ENCODE measurements at regions not wholly inside any gene's neighbourhood (a gene's known extent, or its start where the extent isn't known, plus 50 kb on each side); places are given as distances from the start of the nearest gene placed in this dataset.

DNA sequence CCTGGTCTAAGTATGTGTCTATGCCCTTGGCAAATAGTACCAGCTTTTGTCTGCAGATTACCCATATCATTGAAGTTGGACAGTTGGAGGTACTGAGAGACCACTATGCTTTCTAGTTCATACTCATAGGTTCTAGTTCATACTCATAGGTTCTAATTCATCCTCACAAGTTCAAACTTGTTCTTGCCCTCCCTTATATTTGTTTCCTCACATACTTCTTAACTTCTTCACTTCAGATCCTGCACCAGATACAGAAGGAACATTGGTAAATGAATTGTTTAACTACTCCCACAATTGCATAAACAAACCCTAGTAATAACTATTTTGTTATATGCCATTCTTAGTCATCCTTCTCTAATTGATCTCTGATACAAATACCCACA, 172.2 kb downstream of the SLITRK1 start (continued):
- TF ChIP-seq, protein P1, sequence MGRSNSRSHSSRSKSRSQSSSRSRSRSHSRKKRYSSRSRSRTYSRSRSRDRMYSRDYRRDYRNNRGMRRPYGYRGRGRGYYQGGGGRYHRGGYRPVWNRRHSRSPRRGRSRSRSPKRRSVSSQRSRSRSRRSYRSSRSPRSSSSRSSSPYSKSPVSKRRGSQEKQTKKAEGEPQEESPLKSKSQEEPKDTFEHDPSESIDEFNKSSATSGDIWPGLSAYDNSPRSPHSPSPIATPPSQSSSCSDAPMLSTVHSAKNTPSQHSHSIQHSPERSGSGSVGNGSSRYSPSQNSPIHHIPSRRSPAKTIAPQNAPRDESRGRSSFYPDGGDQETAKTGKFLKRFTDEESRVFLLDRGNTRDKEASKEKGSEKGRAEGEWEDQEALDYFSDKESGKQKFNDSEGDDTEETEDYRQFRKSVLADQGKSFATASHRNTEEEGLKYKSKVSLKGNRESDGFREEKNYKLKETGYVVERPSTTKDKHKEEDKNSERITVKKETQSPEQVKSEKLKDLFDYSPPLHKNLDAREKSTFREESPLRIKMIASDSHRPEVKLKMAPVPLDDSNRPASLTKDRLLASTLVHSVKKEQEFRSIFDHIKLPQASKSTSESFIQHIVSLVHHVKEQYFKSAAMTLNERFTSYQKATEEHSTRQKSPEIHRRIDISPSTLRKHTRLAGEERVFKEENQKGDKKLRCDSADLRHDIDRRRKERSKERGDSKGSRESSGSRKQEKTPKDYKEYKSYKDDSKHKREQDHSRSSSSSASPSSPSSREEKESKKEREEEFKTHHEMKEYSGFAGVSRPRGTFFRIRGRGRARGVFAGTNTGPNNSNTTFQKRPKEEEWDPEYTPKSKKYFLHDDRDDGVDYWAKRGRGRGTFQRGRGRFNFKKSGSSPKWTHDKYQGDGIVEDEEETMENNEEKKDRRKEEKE (IDR thresholded peaks at IDR 0.05) = no peak
- TF ChIP-seq BACH1 (IDR thresholded peaks at IDR 0.05; ENCODE audit: borderline replicate concordance) (no peak), RCOR1 (conservative IDR thresholded peaks at IDR 0.05; ENCODE audit: low read depth, low read length) (no peak)

DNA sequence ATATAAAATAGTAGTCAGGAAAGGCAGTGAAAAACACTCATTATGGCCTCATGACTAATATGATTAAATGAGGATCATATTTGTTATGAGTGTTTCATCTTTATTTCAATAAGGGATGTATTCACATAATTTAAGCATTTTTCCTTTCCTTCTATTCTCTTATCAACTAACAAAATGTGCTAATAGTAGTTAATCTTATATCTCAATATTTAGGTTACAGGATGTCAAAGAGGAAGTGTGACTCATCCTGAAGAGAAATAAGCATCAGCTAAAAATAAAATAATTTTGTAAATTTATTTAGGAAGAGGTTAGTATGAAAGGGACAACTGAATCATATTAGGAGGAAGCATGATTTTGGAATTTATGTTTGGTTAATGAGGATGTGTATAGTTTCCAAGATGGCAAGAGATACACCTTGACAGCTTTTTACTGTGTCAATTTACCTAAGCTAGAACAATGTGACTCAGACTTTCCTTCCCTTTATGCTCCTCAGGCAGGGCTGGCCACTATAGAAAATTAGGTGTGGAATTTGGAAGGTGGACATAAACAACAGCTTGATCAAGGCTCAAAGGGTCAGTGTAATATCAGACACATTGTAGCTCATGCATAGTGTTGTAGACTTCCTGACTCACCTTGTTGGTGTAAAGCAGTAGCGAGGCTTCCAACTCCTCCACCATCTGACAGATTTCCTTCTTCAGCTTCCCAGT, 172.7 kb downstream of the SLITRK1 start:
- no peak overlapping the region for H3K9ac ChIP-seq (ENCODE audit: control insufficient read depth, insufficient read depth, low read length)
- ChIA-PET POLR2A (no interaction called here), RAD21 (ENCODE audit: unreplicated experiment) (no interaction called here), CTCF (interaction anchor here (1.5 kb wide), 1 partner anchor 27 kb away, joined by 3 read pairs; no protein-coding TSS in a partner anchor), SMC1A (ENCODE audit: uncharacterized antibody, unreplicated experiment) (interaction anchor here (0.9 kb wide), 1 partner anchor 49 kb away, joined by 3 read pairs; no protein-coding TSS in a partner anchor)
- no peak overlapping the region for H2AFZ ChIP-seq (ENCODE audit: control insufficient read depth, low read depth, low read length)
- no peaks in the 10 kb centered on the region for H3K9me3 ChIP-seq (replicated peaks; ENCODE audit: control insufficient read depth, insufficient read depth, low read length)
- no peak overlapping the region for H3K4me2 ChIP-seq (ENCODE audit: control insufficient read depth, insufficient read depth)
- intact Hi-C loops (cut with micrococcal nuclease; ENCODE audit: unreplicated experiment) = no loop called here
- H3K27me3 ChIP-seq (replicated peaks in 1 of 2; ENCODE audit: control insufficient read depth in 2 of 2, insufficient read depth in 2 of 2, low read length in 1 of 2) = no peaks in the 10 kb centered on the region
- WGBS (ENCODE audit: insufficient coverage, insufficient replicate concordance, low lambda C conversion rate, missing lambda C conversion rate) = 36% methylated on average over 1 of the region's 1 CpG
- in situ Hi-C loops (cut with MboI) = no loop called here
- H4K20me1 ChIP-seq (ENCODE audit: control insufficient read depth, insufficient read depth) = no peaks in the 10 kb centered on the region
- no peak overlapping the region for H3K4me3 ChIP-seq
- no peak for ATAC-seq
- no TSS peak for BruUV-seq (replicated peaks)
- DNase-seq (ENCODE audit: low read depth, low spot score) = no peak
- H3K27ac ChIP-seq (ENCODE audit: control insufficient read depth, insufficient read depth) = no peak overlapping the region
- H3K36me3 ChIP-seq (ENCODE audit: control insufficient read depth in 2 of 2, insufficient read depth in 2 of 2, low read length in 1 of 2) = no peaks in the 10 kb centered on the region
- no peak for FAIRE-seq
- no peaks in the 10 kb centered on the region for H3K4me1 ChIP-seq (ENCODE audit: control insufficient read depth, insufficient read depth, low read length)
- H3K79me2 ChIP-seq (ENCODE audit: control insufficient read depth, insufficient read depth, low read length) = no peaks in the 10 kb centered on the region
- TF ChIP-seq CREM (IDR thresholded peaks at IDR 0.05; ENCODE audit: low read depth) = no peak
- no peak for TF ChIP-seq RB1 (IDR thresholded peaks at IDR 0.05; ENCODE audit: borderline replicate concordance)
- TF ChIP-seq, protein P2, sequence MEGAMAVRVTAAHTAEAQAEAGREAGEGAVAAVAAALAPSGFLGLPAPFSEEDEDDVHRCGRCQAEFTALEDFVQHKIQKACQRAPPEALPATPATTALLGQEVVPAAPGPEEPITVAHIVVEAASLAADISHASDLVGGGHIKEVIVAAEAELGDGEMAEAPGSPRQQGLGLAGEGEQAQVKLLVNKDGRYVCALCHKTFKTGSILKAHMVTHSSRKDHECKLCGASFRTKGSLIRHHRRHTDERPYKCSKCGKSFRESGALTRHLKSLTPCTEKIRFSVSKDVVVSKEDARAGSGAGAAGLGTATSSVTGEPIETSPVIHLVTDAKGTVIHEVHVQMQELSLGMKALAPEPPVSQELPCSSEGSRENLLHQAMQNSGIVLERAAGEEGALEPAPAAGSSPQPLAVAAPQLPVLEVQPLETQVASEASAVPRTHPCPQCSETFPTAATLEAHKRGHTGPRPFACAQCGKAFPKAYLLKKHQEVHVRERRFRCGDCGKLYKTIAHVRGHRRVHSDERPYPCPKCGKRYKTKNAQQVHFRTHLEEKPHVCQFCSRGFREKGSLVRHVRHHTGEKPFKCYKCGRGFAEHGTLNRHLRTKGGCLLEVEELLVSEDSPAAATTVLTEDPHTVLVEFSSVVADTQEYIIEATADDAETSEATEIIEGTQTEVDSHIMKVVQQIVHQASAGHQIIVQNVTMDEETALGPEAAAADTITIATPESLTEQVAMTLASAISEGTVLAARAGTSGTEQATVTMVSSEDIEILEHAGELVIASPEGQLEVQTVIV (IDR thresholded peaks at IDR 0.05; ENCODE audit: borderline replicate concordance, partially characterized antibody) = no peak
- no peak for TF ChIP-seq ZNF24 (IDR thresholded peaks at IDR 0.05)
- no peak for TF ChIP-seq EP300 (IDR thresholded peaks at IDR 0.05; ENCODE audit: borderline replicate concordance in 1 of 2, control insufficient read depth in 1 of 2, low read depth in 2 of 2, low read length in 2 of 2)
- TF ChIP-seq NFXL1 (IDR thresholded peaks at IDR 0.05; ENCODE audit: borderline replicate concordance) = no peak
- TF ChIP-seq CHD1 (IDR thresholded peaks at IDR 0.05; ENCODE audit: low read depth, low read length) = no peak
- TF ChIP-seq, protein P3, sequence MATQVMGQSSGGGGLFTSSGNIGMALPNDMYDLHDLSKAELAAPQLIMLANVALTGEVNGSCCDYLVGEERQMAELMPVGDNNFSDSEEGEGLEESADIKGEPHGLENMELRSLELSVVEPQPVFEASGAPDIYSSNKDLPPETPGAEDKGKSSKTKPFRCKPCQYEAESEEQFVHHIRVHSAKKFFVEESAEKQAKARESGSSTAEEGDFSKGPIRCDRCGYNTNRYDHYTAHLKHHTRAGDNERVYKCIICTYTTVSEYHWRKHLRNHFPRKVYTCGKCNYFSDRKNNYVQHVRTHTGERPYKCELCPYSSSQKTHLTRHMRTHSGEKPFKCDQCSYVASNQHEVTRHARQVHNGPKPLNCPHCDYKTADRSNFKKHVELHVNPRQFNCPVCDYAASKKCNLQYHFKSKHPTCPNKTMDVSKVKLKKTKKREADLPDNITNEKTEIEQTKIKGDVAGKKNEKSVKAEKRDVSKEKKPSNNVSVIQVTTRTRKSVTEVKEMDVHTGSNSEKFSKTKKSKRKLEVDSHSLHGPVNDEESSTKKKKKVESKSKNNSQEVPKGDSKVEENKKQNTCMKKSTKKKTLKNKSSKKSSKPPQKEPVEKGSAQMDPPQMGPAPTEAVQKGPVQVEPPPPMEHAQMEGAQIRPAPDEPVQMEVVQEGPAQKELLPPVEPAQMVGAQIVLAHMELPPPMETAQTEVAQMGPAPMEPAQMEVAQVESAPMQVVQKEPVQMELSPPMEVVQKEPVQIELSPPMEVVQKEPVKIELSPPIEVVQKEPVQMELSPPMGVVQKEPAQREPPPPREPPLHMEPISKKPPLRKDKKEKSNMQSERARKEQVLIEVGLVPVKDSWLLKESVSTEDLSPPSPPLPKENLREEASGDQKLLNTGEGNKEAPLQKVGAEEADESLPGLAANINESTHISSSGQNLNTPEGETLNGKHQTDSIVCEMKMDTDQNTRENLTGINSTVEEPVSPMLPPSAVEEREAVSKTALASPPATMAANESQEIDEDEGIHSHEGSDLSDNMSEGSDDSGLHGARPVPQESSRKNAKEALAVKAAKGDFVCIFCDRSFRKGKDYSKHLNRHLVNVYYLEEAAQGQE (IDR thresholded peaks at IDR 0.05; ENCODE audit: low read depth, low read length) = no peak
- TF ChIP-seq HDAC2 (IDR thresholded peaks at IDR 0.05) = no peak

Measured in GM12878 (cell line).